HFF-Myc (cell line): ENCODE measurements at regions not wholly inside any gene's neighbourhood (a gene's known extent, or its start where the extent isn't known, plus 50 kb on each side); places are given as distances from the start of the nearest gene placed in this dataset.

Experiments used
- DNase-seq: peaks from one replicate; pipeline ENCODE4 v3.0.0-alpha.2; 2011; ENCODE audit warnings: low read depth; ENCODE audit errors: extremely low read depth
- H3K4me3 ChIP-seq: replicated peaks from 2 replicates; pipeline ENCODE4 v1.5.1; 2011; ENCODE audit warnings: low read depth, mild to moderate bottlenecking, control low read depth, low read length
- CTCF ChIP-seq: IDR thresholded peaks from 2 replicates; pipeline ENCODE4 v1.5.1; 2012; ENCODE audit warnings: mild to moderate bottlenecking, low read depth, low read length, control low read depth; ENCODE audit errors: missing control alignments

DNA sequence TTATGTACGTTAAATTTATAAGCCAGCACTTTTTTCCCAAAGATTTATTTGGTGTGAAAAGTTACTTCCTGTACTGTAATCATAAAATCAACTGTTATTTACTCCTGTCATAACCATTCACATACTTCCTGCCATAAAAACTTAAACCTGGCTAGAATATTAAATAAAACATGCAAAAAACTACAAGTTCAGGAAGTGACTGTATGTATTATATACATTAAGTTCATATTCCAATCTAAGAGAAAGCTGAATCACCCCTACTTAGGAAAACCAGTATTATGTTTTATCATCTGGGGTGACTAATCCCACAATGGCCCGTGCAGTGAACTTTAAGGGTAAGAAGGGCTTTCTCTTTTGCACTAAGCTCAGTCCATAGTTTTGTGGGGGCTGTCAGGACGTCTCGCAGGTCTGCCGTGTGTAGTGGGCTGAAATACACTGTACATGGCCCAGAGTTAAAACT lies 183.7 kb upstream of the KLF14 start:
- no peak for DNase-seq
- no peak overlapping the region for H3K4me3 ChIP-seq
- TF ChIP-seq CTCF = no peak

- TF ChIP-seq CTCF = no peak
- H3K4me3 ChIP-seq = no peak overlapping the region
- DNase-seq = no peak
Measured at GRCh38 chr7:130918129-130919052, 184.4 kb upstream of the KLF14 start.

DNA sequence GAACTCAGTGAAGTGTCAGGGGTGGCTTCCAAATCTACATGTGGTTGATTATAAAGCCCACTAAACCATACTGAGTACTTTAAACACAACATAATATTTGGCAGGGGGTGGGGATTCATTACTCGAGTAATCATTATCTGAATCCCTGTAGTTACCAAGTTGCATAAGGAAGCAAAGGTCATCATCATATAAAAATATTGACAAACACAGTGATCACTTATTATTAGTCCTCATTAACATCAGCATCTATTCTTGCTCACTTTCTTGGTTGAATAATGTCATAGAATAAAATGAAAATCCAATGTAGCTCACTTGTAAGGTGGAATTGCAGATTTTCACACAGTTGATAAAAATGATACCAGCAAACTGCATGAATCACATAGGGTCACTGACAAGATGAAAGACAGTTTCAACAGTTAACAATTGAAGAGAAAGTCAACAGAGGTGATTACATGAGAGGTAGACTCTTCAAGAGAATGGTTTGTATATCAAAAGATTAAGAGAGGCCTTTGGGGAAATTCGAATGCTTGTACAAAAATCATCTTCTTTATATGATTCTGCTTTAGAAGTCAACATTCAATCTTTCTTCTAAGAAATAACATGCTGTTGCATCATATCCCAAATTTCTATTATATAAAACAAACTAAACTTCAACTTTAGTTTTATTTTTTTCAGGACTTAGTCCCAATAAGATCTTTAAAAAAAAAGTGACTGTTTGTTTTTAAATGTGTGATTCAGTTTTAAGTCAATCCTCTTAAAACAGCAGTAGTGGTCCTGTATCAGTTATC lies 185.5 kb upstream of the KLF14 start:
- TF ChIP-seq CTCF = no peak
- H3K4me3 ChIP-seq = no peak overlapping the region
- DNase-seq = no peak

DNA sequence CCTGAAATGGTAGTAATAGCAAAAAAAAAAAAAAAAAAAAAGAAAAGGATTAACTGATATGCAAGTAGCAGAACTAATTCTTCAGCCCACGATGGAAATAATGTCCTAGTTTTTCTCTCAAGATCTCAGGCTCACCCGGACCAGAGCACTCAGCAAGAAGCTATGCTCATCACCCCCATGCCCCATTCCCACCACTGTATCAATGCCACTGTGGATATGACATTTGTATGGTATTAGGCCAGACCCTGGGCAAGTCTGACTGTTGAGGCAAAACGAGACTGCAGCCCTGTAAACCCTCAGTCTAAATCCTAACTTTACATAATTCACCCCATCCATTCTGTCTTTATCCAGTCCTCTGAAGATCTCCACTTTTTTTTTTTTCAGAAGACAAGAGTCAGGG lies 186.1 kb upstream of the KLF14 start:
- TF ChIP-seq CTCF = no peak
- no peak for DNase-seq
- H3K4me3 ChIP-seq = no peak overlapping the region

- H3K4me3 ChIP-seq = no peak overlapping the region
- DNase-seq = no peak
- no peak for TF ChIP-seq CTCF
Measured at GRCh38 chr7:130921391-130922180, 187.6 kb upstream of the KLF14 start.

DNA sequence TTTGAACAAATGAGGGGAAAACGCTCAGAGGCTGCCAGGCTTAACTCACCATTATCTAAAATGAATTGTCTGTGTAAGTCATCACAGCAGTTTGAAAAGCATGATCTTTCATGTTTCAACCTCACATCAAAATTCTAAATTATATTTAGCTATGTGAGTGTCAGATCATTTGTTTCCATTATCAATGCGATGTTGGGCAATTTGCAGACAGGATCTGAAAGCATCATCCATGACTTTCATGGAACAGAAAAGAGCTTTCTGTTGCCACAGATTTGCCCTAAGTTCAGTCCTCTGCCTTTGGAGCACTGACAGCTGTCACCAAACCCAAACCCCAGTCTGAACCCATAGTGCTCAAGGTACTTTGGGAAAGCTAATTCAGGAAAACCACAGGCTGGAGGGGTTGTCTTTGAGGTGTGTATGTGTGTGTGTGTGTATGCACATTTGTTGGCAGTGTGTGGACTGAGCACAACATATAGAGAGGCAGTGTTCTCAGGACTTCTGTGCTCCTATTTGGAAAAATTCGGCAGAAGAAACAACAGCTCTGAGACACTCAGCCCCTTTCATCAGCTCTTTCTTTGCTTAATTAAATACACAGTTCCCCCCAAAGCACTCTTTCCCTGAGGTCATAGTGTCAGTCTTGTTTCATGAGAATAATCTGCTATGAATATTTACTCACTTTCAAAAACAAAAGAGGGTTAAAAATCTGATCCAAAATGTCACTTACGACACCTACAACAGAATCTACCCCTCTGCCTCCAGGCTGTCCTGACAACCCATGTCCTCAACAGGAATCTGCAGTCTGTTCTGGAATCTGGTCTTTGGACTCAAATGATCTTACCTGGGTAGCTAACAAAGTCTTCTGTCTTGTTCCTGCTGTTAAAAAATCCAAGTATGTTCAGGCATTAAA lies 188.5 kb upstream of the KLF14 start:
- no peak for TF ChIP-seq CTCF
- H3K4me3 ChIP-seq = no peak overlapping the region
- no peak for DNase-seq
